ENCODE measurements at regions not wholly inside any gene's neighbourhood (a gene's known extent, or its start where the extent isn't known, plus 50 kb on each side); places are given as distances from the start of the nearest gene placed in this dataset.
"Not testable (repeated sequence)": the region's sequence is repeated elsewhere in the genome, so short reads cannot be mapped to it uniquely, and the experiment has no call there.

DNA sequence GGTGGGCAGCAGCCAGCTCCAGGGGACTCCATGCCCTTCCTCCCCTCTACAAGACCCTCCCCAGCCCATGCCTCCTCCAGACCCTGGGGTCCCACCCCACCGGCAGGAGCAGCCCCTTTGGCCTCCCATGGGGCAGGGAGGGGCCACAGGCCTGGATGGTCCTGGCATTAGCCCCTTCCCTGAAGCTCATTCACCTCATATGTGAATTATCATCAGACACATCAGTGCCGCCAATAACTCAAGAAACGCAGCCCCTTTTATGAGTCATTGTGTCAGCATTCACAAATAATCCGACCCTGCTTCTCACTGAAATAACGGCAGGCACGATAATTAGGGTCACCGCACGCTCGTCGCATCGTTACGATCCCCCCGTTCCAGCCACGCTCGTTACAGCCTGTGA is 124.2 kb downstream of the BRD1 start:
- no peak overlapping the region for H3K4me3 Mint-ChIP-seq
- peaks cover 11% of the 10 kb centered on the region for H3K27me3 Mint-ChIP-seq (ENCODE audit: low read depth)
- H3K4me1 Mint-ChIP-seq, result no peaks in the 10 kb centered on the region
- TF ChIP-seq, protein P1, sequence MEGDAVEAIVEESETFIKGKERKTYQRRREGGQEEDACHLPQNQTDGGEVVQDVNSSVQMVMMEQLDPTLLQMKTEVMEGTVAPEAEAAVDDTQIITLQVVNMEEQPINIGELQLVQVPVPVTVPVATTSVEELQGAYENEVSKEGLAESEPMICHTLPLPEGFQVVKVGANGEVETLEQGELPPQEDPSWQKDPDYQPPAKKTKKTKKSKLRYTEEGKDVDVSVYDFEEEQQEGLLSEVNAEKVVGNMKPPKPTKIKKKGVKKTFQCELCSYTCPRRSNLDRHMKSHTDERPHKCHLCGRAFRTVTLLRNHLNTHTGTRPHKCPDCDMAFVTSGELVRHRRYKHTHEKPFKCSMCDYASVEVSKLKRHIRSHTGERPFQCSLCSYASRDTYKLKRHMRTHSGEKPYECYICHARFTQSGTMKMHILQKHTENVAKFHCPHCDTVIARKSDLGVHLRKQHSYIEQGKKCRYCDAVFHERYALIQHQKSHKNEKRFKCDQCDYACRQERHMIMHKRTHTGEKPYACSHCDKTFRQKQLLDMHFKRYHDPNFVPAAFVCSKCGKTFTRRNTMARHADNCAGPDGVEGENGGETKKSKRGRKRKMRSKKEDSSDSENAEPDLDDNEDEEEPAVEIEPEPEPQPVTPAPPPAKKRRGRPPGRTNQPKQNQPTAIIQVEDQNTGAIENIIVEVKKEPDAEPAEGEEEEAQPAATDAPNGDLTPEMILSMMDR (conservative IDR thresholded peaks at IDR 0.05), result no peak
- no peak overlapping the region for H3K27ac Mint-ChIP-seq (ENCODE audit: unreplicated experiment)
- no peak for DNase-seq (ENCODE audit: low read depth, low spot score)
- H3K36me3 Mint-ChIP-seq (ENCODE audit: low read depth), result no peaks in the 10 kb centered on the region
- peaks cover 6% of the 10 kb centered on the region for H3K9me3 Mint-ChIP-seq

DNA sequence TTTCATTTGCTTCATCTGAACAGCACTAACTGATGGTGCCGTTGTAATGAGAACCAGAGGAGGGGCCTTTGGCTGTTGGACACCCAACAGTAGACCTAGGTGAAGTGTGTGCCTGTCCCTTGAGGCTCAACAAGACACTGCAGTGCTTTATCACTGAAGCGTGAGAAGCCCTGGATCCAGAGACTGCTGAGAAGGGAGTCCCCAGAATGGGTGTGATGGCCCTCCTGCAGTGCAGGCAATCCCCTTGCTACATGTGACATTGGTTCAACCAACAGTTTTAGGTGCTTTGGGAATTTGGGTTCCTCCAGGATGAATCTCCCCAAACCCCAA is 125.6 kb downstream of the BRD1 start:
- no peak for DNase-seq (ENCODE audit: low read depth, low spot score)
- peaks cover 14% of the 10 kb centered on the region for H3K27me3 Mint-ChIP-seq (ENCODE audit: low read depth)
- H3K9me3 Mint-ChIP-seq, result peaks cover 17% of the 10 kb centered on the region
- no peak overlapping the region for H3K4me3 Mint-ChIP-seq
- no peaks in the 10 kb centered on the region for H3K4me1 Mint-ChIP-seq
- peaks cover 2% of the 10 kb centered on the region for H3K36me3 Mint-ChIP-seq (ENCODE audit: low read depth)
- no peak overlapping the region for H3K27ac Mint-ChIP-seq (ENCODE audit: unreplicated experiment)
- TF ChIP-seq, protein P1 (conservative IDR thresholded peaks at IDR 0.05), result peak; percentile 7

DNA sequence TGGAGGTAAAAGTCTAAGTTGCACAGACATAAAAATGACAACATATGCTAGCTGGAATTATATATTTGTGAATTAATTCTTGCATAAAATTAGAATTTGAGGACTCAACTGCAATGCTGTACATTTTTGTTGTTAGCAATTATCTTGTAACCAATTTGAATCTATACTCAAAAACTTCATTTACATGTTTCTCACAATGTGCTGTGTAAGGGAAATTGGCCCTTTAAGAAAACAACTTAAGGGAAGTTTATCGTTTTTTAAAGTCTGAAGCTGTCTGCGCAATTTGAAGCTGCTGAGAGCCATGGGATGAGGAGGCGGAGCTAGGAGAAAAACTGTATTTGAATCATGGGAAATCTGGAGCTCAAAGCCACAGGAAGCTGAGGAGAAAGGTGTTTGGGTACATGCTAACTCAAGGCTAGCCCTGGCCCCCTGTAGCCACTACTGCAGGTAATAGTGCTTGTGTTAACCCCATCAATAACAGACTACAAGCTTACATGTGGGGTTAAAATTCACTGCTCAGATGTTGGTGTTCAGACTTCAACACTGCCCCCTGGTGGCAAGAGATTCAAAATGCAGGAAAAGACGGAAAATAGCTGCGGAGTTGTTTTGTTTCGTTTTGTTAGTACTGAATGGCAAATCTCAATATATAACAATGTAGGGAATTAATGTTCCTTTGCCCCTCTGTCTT is 126.1 kb downstream of the BRD1 start:
- no peaks in the 10 kb centered on the region for H3K4me1 Mint-ChIP-seq
- peaks cover 10% of the 10 kb centered on the region for H3K27me3 Mint-ChIP-seq (ENCODE audit: low read depth)

DNA sequence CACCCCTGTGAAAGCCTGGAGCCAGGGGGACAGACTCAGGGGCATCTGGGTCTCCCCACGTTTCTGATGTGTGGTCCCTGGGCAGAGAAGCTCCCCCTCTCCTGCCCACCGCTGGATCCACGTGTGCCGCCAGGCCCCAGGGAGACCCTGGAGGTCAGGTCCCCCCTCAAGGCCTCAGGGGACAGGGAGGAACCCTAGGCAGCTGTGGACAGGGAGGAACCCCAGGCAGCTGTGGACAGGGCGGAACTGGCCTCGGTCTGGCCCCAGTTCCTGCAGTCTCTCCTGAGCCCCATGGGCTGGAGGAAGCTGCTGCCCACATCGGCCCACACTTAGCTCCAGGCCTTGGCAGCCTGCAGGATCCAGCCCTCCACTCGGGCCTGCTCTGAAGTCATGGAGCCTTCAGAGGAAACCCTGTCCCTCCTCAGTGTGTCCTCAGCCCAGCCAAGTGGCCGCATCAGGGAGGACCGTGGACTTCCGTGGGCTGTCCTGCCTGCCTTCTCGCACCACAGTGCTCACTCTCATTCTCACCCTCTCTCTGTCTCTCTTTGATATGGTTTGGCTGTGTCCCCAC is 127.7 kb downstream of the BRD1 start:
- Mint-ChIP-seq H3K4me3 (no peak overlapping the region), H3K27me3 (ENCODE audit: low read depth) (peaks cover 10% of the 10 kb centered on the region), H3K4me1 (no peaks in the 10 kb centered on the region), H3K27ac (ENCODE audit: unreplicated experiment) (no peak overlapping the region), H3K9me3 (peaks cover 20% of the 10 kb centered on the region), H3K36me3 (ENCODE audit: low read depth) (peaks cover 2% of the 10 kb centered on the region)
- DNase-seq (ENCODE audit: low read depth, low spot score), result no peak
- TF ChIP-seq, protein P1 (conservative IDR thresholded peaks at IDR 0.05), result no peak

More for the DNA sequence above, 126.1 kb downstream of the BRD1 start:
- TF ChIP-seq, protein P1 (conservative IDR thresholded peaks at IDR 0.05), result peak; percentile 61
- DNase-seq (ENCODE audit: low read depth, low spot score), result no peak
- Mint-ChIP-seq H3K27ac (ENCODE audit: unreplicated experiment) (no peak overlapping the region), H3K36me3 (ENCODE audit: low read depth) (peaks cover 2% of the 10 kb centered on the region), H3K4me3 (no peak overlapping the region), H3K9me3 (peaks cover 18% of the 10 kb centered on the region)

DNA sequence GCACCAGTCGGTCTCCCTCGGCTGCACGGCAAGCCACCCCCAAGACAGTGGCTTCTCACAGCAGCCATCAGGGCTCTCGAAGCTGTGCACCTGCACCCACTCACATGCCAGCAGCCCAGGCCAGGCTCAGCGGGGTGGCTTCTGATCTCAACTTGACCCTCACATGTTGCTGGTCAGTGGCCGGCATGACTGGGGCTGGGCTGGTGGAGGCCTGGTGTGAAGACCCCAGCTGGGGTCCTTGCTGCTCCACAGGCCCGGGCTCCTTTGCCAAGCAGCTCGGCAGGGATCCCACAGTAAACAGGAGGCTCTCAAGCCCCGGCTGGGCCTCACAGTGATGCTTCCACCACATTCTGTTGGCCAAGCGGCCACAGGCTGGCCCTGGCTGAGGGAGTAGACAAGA is 128.2 kb downstream of the BRD1 start:
- TF ChIP-seq, protein P1 (conservative IDR thresholded peaks at IDR 0.05), result no peak

DNA sequence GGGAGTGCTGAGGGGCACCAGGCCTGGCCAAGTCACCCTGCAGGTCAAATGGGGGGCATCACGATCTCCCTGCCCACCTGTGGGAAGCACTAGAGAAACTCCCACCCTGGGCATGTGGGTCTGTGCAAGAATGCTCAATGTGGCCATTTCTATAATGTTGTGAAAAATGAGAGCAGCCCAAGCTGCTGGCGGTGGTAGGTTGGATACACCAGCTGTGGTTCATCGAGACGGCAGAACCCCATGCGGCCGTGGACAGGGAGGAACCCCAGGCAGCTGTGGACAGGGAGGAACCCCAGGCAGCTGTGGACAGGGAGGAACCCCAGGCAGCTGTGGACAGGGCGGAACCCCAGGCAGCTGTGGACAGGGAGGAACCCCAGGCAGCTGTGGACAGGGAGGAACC is 129.1 kb downstream of the BRD1 start:
- H3K9me3 Mint-ChIP-seq, result peaks cover 20% of the 10 kb centered on the region
- not testable (repeated sequence) for DNase-seq (ENCODE audit: low read depth, low spot score); H3K4me3 Mint-ChIP-seq; H3K4me1 Mint-ChIP-seq; H3K36me3 Mint-ChIP-seq (ENCODE audit: low read depth); H3K27ac Mint-ChIP-seq (ENCODE audit: unreplicated experiment)
- H3K27me3 Mint-ChIP-seq (ENCODE audit: low read depth), result peaks cover 10% of the 10 kb centered on the region

More for the DNA sequence above, 128.2 kb downstream of the BRD1 start:
- no peak for DNase-seq (ENCODE audit: low read depth, low spot score)
- no peak overlapping the region for H3K27ac Mint-ChIP-seq (ENCODE audit: unreplicated experiment)
- H3K4me1 Mint-ChIP-seq, result no peaks in the 10 kb centered on the region
- H3K36me3 Mint-ChIP-seq (ENCODE audit: low read depth), result peaks cover 2% of the 10 kb centered on the region
- H3K9me3 Mint-ChIP-seq, result peaks cover 20% of the 10 kb centered on the region
- peaks cover 10% of the 10 kb centered on the region for H3K27me3 Mint-ChIP-seq (ENCODE audit: low read depth)
- H3K4me3 Mint-ChIP-seq, result no peak overlapping the region

Data from neural crest cell (in vitro differentiated cells).